HG03060 (cell line): ENCODE measurements at regions not wholly inside any gene's neighbourhood (a gene's known extent, or its start where the extent isn't known, plus 50 kb on each side); places are given as distances from the start of the nearest gene placed in this dataset.

Experiments used
- ATAC-seq: cut with Tn5 transposase; IDR thresholded peaks from one replicate; pipeline ENCODE4 v1.9.1; 2021; ENCODE audit warnings: low read depth, moderate number of reproducible peaks; ENCODE audit not compliant: unreplicated experiment

DNA sequence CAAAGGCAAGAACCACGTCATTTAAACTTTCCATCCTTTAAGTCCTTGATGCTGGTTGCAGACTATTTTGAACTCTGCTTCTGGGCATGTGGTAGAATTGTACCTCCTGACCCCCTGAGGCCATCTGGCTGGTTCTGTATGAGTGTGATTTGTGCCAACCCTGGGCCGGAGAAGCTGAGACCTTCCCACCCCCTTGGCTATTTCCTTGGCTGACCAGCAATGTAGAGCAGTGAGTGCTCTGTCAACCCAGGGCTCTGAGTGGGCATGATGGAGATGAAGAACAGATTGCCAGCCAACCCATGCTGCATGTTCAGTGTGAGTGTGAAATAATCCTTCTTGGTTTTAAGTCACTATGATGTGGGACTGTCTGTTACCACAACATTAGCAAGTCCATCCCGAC is 82.1 kb upstream of the RASGRP1 start:
- ATAC-seq = no peak

GRCh38 chr15:38647683-38648082 is 83.1 kb upstream of the RASGRP1 start:
- ATAC-seq = no peak

GRCh38 chr15:38648121-38648843 is 83.7 kb upstream of the RASGRP1 start:
- ATAC-seq = no peak

DNA sequence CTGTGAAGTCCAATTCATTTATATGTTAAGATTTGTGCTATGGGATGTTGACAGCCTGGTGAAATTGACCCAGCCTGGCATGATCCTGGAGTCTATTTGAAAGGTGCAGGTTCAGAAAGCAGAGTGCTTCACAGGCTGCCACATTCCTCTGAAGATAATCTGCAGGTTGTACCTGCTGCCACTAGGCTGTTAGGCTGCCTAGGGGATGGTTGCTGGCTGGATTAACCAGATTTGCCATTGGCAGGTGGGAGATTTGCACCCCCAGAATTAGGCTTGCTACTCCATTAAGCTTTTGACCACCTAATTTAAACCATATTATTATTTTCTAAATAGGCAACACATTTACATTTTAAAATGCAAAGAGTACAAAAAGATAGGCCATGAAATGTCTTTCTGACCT is 85.8 kb upstream of the RASGRP1 start:
- no peak for ATAC-seq

GRCh38 chr15:38650936-38651327 is 86.3 kb upstream of the RASGRP1 start:
- ATAC-seq = no peak

DNA sequence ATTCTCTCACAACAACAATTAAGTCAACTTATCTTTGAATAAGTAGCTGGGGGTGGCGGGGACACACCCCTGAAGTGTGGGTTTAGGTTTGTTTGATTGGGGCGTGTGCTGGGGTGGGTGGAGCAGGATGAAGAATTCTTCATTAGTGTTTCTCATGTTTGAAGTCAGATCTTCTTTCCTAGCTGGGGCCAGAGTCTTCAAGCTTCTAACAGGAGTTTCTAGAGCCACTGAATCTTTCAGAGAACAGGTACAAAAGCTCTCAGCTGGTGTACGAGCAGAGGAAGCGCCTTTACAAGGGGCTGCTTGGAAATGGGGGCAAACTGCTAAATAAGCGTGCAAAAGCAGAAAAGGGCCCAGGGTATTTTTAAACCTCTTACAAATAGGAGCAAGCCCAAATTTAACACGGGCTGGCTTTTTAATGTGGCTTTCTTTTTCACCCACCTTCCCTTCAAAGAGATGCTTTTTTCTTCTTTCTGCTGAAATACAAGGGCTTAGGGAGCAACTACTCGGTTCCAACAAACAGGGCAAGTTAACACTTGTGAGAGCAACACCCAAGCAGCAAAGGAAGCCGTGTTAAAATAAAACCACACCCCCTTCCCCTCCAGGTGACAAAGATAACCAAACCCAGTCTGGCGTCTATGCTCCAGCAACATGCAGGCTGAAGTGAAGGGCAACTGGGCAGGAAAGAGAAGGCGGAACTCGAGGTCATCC is 86.9 kb upstream of the RASGRP1 start:
- ATAC-seq = no peak

- no peak for ATAC-seq
Observed at GRCh38 chr15:38652183-38652794, 87.7 kb upstream of the RASGRP1 start.

GRCh38 chr15:38652998-38653397 is 88.4 kb upstream of the RASGRP1 start:
- ATAC-seq = no peak

GRCh38 chr15:38658431-38658830 is 93.8 kb upstream of the RASGRP1 start:
- no peak for ATAC-seq

DNA sequence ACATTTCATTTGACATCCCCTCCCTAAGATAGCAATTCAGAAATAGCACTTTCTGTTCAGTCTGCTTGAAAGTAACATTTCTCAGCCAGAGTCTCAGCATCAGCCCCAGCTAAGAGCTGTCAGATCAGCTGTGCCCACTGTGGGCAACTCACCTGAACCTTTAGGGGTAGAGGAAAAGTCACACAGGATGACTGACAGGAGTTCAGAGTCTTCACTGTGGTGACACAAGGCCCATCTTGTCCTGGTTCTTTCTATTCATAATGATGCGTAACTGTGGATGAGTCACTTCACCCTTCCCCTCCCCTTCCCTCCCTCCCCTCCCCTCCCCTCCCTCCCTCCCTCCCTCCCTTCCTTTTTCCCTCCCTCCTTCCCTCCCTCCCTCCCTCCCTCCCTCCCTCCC is 96.1 kb upstream of the RASGRP1 start:
- no peak for ATAC-seq

- no peak for ATAC-seq
Observed at GRCh38 chr15:38662033-38662802, 97.6 kb upstream of the RASGRP1 start.

DNA sequence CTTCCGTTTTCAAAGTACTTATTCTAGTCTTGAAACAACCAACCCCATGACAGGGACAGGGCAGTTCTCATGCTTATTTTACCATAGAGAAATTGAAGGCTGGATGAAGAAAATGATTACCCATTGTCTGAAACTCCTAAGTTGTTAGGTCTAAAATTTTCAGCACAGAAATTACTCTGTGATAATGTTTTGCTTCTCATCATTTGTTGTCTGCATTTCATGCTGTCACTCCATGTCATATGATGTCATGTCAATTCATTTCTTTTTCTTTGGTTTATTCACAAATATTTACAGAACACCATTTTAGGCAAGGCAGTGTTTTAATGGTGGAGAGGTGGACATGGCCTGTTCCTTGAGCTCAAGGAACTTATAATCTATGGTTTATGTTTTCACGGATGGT is 98.2 kb upstream of the RASGRP1 start:
- ATAC-seq = no peak

- ATAC-seq = no peak
Observed at GRCh38 chr15:38665586-38666305, 101.1 kb upstream of the RASGRP1 start.

GRCh38 chr15:38666865-38667510 is 102.4 kb upstream of the RASGRP1 start:
- no peak for ATAC-seq

DNA sequence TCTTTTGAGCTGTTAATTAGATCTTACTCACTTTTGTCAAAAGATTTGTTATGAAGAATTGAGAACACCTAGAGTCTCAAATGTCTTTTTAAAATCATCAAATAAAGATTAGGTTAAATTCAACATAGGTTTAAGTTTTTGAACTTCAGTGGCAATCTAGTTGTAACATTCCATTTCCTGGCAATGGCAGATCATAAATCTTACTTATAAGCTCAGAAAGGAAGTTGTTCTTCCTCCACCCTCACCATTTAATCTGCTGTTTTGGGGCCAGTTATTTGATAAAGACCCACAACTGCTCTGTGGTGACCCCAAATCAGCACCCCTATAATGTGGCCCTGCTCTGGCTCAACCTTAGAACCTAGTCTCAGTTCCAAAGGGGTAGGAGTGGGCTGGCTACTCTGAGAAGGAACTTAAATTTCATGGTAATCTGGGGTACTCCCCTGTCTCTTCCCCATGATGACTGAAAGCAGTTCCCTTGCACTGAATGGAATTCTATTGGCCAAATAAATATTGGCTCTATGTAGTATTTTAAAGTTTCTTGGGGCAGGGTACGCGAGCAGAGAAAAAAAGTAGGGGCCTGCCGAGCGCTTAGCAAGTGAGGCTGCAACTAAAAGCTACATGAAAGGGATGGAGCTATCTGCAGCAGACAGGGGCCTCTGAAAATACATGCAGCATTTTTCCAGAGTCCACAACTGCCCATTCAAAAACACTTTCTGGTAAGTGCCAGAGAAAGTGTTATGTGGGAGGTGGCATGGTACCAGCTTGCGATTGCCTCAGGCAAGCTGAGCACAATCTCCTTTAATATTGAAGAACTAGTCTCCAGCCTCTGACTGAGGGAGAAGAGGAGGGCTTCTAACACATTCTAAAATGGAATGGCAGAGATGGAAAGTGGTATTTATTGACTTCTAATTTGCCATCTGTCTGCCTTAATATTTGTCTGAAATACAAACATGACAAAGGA is 103.6 kb upstream of the RASGRP1 start:
- ATAC-seq = no peak

GRCh38 chr15:38668898-38669391 is 104.3 kb upstream of the RASGRP1 start:
- ATAC-seq = no peak

DNA sequence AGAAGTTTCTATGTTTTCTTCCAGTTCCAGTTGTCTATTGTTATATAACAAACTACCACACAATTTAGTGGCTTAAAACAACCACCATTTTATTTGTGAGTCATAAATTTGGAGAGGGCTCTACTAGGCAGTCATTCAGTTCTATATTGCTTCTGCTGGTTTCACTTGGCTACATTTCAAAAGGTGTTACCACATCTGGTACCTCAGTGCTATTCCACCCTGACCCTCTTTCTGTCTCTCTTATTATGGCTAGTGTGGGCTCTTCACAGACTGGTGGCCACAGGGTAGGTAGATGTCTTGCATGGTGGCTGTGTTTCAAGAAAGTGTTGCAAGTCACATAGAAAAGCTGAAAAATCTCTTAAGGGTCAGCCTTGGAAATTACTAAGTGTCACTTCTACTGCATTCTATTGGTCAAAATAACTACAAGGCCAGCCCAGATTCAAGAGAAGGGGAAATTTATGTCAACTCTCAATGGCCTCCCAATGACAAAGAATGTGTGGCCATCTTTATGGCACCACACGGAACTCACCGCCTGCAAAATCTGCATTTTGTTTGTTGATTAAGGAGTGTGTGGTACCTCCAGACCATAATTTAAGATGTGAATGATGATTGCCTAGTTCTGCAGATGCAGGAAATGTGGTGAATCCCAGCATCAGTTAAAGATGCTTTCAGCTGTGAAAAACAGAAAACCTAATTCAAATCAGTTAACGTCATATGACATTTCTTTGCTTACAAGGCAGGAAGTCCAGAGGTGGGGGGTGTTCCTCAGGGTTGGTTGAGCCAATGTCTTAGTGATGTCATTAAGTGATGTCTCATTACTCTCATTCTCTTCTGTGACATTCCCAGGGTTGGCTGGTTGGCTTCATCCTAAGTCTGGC is 105.8 kb upstream of the RASGRP1 start:
- ATAC-seq = no peak

DNA sequence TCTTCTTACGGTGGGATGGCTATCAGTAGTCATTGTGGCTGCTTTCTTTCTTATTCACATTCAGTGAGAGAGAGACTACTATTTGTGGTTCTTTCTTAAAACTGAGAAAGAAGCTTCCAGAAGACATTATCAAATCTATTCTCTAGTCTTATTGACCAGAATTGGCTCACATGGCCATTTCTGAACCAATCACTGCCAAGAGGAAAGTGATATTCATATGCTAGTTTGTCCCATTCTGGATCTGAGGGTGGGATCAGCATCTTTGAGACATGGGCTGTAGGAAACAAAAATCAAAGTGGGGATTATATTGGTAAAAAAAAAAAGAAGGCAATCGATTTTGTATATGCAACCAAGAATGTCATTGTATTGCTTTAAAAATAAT is 106.4 kb upstream of the RASGRP1 start:
- no peak for ATAC-seq
